A549 (cell line): ENCODE measurements at regions not wholly inside any gene's neighbourhood (a gene's known extent, or its start where the extent isn't known, plus 50 kb on each side); places are given as distances from the start of the nearest gene placed in this dataset.

Source experiments
- ATAC-seq, 2 experiments: fragments of 200-7000 bp in 1 of 2; fragments of >200 bp in 1 of 2; cut with Nextera tagmentation in 1 of 2; cut with Tn5 transposase in 1 of 2; 3 replicates each; pipeline versions ENCODE4 v1.8.0 to v1.9.1; 2018 to 2020; ENCODE audit warnings: mild to moderate bottlenecking in 1 of 2, moderate library complexity in 1 of 2
- CTCF ChIA-PET: fragments of 300-600 bp; sonication (Branson Sonifier 250); formaldehyde crosslinking; extraction: SDS; loops from one replicate; lab custom pipeline; 2021; ENCODE audit warnings: antibody characterized with exemption, inconsistent platforms; lab: Yijun Ruan, JAX
- POLR2A ChIA-PET: fragments of 350-600 bp; formaldehyde crosslinking; extraction: SDS; loops from one replicate; lab custom pipeline; 2021; ENCODE audit warnings: antibody characterized with exemption, inconsistent platforms; lab: Yijun Ruan, JAX
- DNase-seq, 2 experiments: peaks; one replicate each; pipeline versions ENCODE4 v3.0.0 to v3.0.0-alpha.2; 2011 to 2016; ENCODE audit warnings: low read depth in 1 of 2, low spot score in 1 of 2
- FAIRE-seq: peaks from 2 replicates; lab custom pipeline; 2011; peaks lifted over from hg19 to GRCh38; lab: Jason Lieb, UNC
- H3K27ac ChIP-seq, 2 experiments: fragments of >200 bp; sonication (Bioruptor Twin); formaldehyde crosslinking; 3 replicates each; pipeline ENCODE4 v1.5.1; 2016 to 2017
- H3K4me1 ChIP-seq: fragments of >200 bp; sonication (Bioruptor Twin); formaldehyde crosslinking; 3 replicates; pipeline ENCODE4 v1.6.1; 2016
- H3K4me2 ChIP-seq: fragments of >200 bp; sonication (Bioruptor Twin); formaldehyde crosslinking; 3 replicates; pipeline ENCODE4 v1.6.1; 2016
- H3K4me3 ChIP-seq: fragments of >200 bp; sonication (Bioruptor Twin); formaldehyde crosslinking; 3 replicates; pipeline ENCODE4 v1.5.1; 2016
- H3K9me3 ChIP-seq: fragments of >200 bp; sonication (Bioruptor Twin); formaldehyde crosslinking; 3 replicates; pipeline ENCODE4 v1.6.1; 2016
- BCL3 ChIP-seq: fragments of >200 bp; sonication (Bioruptor Twin); formaldehyde crosslinking; IDR thresholded peaks from 3 replicates; pipeline ENCODE4 v1.6.1; 2016
- CEBPB ChIP-seq, 2 experiments: fragments of >200 bp in 1 of 2; sonication (Bioruptor Twin) in 1 of 2; formaldehyde crosslinking in 1 of 2; IDR thresholded peaks; 2 replicates each; pipeline ENCODE4 v1.6.1; 2012 to 2016
- EHF ChIP-seq: fragments of 250-450 bp; sonication (Bioruptor Pico); IDR thresholded peaks from 2 replicates; pipeline ENCODE4 v1.5.0; 2020; ENCODE audit warnings: mild to moderate bottlenecking
- EHMT2 ChIP-seq: fragments of 200-600 bp; sonication (generic); IDR thresholded peaks from 2 replicates; pipeline ENCODE4 v1.6.1; 2016; ENCODE audit warnings: antibody characterized with exemption, low read depth, mild to moderate bottlenecking, moderate library complexity
- ESRRA ChIP-seq: fragments of 150-350 bp; IDR thresholded peaks from 2 replicates; pipeline ENCODE4 v1.6.1; 2014; ENCODE audit warnings: mild to moderate bottlenecking, low read length, borderline replicate concordance
- GATA3 ChIP-seq: IDR thresholded peaks from 2 replicates; pipeline ENCODE4 v1.6.1; 2012; ENCODE audit warnings: borderline replicate concordance
- HDAC2 ChIP-seq: fragments of 200-600 bp; sonication (generic); IDR thresholded peaks from 2 replicates; pipeline ENCODE4 v1.6.1; 2016
- HEYL ChIP-seq: fragments of 250-450 bp; sonication (Bioruptor Pico); IDR thresholded peaks from 2 replicates; pipeline ENCODE4 v1.8.0; 2021; ENCODE audit warnings: mild to moderate bottlenecking, moderate library complexity
- HOXA7 ChIP-seq: fragments of 250-450 bp; sonication (Bioruptor Pico); IDR thresholded peaks from 2 replicates; pipeline ENCODE4 v1.5.0; 2020; ENCODE audit warnings: mild to moderate bottlenecking, moderate library complexity
- HOXB13 ChIP-seq: fragments of 250-450 bp; sonication (Bioruptor Pico); IDR thresholded peaks from 2 replicates; pipeline ENCODE4 v1.5.0; 2020; ENCODE audit warnings: low read depth, mild to moderate bottlenecking, moderate library complexity
- HOXB5 ChIP-seq: fragments of 250-450 bp; sonication (Bioruptor Pico); IDR thresholded peaks from 2 replicates; pipeline ENCODE4 v1.5.0; 2020; ENCODE audit warnings: mild to moderate bottlenecking, moderate library complexity
- JUN ChIP-seq, 2 experiments: fragments of >200 bp; sonication (Bioruptor Twin); formaldehyde crosslinking; IDR thresholded peaks; 2 replicates in 1 of 2; 3 replicates in 1 of 2; pipeline ENCODE4 v1.6.1; 2016 to 2017
- JUNB ChIP-seq: fragments of >200 bp; sonication (Bioruptor Twin); formaldehyde crosslinking; IDR thresholded peaks from 2 replicates; pipeline ENCODE4 v1.6.1; 2016
- KDM1A ChIP-seq: fragments of 200-600 bp; sonication (generic); IDR thresholded peaks from 2 replicates; pipeline ENCODE4 v1.6.1; 2016; ENCODE audit warnings: low read depth, mild to moderate bottlenecking
- MAFK ChIP-seq: fragments of 450-650 bp; IDR thresholded peaks from 2 replicates; pipeline ENCODE4 v1.6.1; 2014; ENCODE audit not compliant: partially characterized antibody
- NFE2L2 ChIP-seq: fragments of 150-350 bp; conservative IDR thresholded peaks from 2 replicates; pipeline ENCODE4 v1.6.1; 2014; ENCODE audit warnings: low read length
- POLR2A ChIP-seq: IDR thresholded peaks from 2 replicates; pipeline ENCODE4 v1.6.1; 2012; ENCODE audit warnings: mild to moderate bottlenecking, low read length
- RAD21 ChIP-seq, 2 experiments: fragments of >200 bp in 1 of 2; sonication (Bioruptor Twin) in 1 of 2; formaldehyde crosslinking in 1 of 2; IDR thresholded peaks in 1 of 2; conservative IDR thresholded peaks in 1 of 2; 2 replicates in 1 of 2; 3 replicates in 1 of 2; pipeline ENCODE4 v1.6.1; 2012 to 2018; ENCODE audit warnings: inconsistent platforms in 1 of 2
- RARB ChIP-seq: fragments of 250-450 bp; sonication (Bioruptor Pico); IDR thresholded peaks from 2 replicates; pipeline ENCODE4 v1.8.0; 2021; ENCODE audit warnings: mild to moderate bottlenecking, moderate library complexity
- RCOR1 ChIP-seq: fragments of 150-350 bp; IDR thresholded peaks from 2 replicates; pipeline ENCODE4 v1.6.1; 2014; ENCODE audit warnings: antibody characterized with exemption, low read length, low read depth
- RFX5 ChIP-seq: fragments of 450-650 bp; IDR thresholded peaks from 2 replicates; pipeline ENCODE4 v1.7.1; 2014; ENCODE audit warnings: antibody characterized with exemption, mild to moderate bottlenecking, moderate library complexity
- RNF2 ChIP-seq: fragments of 200-600 bp; sonication (generic); IDR thresholded peaks from 2 replicates; pipeline ENCODE4 v1.6.1; 2016; ENCODE audit warnings: low read depth, mild to moderate bottlenecking, antibody characterized with exemption, moderate library complexity, borderline replicate concordance
- TFCP2L1 ChIP-seq: fragments of 250-450 bp; sonication (Bioruptor Pico); IDR thresholded peaks from 2 replicates; pipeline ENCODE4 v1.5.0; 2021; ENCODE audit warnings: mild to moderate bottlenecking
- TP53 ChIP-seq: fragments of 250-450 bp; sonication (Bioruptor Pico); IDR thresholded peaks from 2 replicates; pipeline ENCODE4 v1.5.0; 2021; ENCODE audit warnings: mild to moderate bottlenecking, moderate library complexity
- USF2 ChIP-seq: fragments of 450-650 bp; IDR thresholded peaks from 2 replicates; pipeline ENCODE4 v1.6.1; 2014; ENCODE audit warnings: antibody characterized with exemption
- ZC3H11A ChIP-seq: fragments of 450-650 bp; IDR thresholded peaks from 2 replicates; pipeline ENCODE4 v1.6.1; 2014; ENCODE audit warnings: antibody characterized with exemption, mild to moderate bottlenecking
- ZFP36 ChIP-seq: fragments of 450-650 bp; IDR thresholded peaks from 2 replicates; pipeline ENCODE4 v1.6.1; 2014; ENCODE audit warnings: borderline replicate concordance; ENCODE audit not compliant: partially characterized antibody
- ZSCAN20 ChIP-seq: fragments of 250-450 bp; sonication (Bioruptor Pico); IDR thresholded peaks from 2 replicates; pipeline ENCODE4 v1.8.0; 2022; ENCODE audit warnings: mild to moderate bottlenecking, moderate library complexity
- WGBS: methylation state at CpG from one replicate; pipeline ENCODE4 v1.1.6; 2017; ENCODE audit errors: missing lambda C conversion rate; 5-methylcytosine and 5-hydroxymethylcytosine counted together
- TF ChIP-seq, protein P1 (sequence below): fragments of 200-600 bp; sonication (generic); IDR thresholded peaks from 2 replicates; pipeline ENCODE4 v1.6.1; 2016; ENCODE audit warnings: antibody characterized with exemption, mild to moderate bottlenecking, moderate library complexity
- TF ChIP-seq, protein P2 (sequence below): fragments of 250-450 bp; sonication (Bioruptor Pico); IDR thresholded peaks from 2 replicates; pipeline ENCODE4 v1.5.0; 2020; ENCODE audit warnings: low read depth, mild to moderate bottlenecking, moderate library complexity

GRCh38 chr1:91129017-91129416 lies 107.2 kb upstream of the ZNF644 start:
- WGBS, result 0% methylated on average over 1 of the region's 1 CpG
- no peak for DNase-seq
- TF ChIP-seq NFE2L2 (no peak), TFCP2L1 (CRISPR knock-in tag) (no peak), KDM1A (no peak), RAD21 (conservative IDR thresholded peaks at IDR 0.05 in 1 of 2, IDR thresholded peaks at IDR 0.05 in 1 of 2) (no peak), POLR2A (no peak), HOXB13 (CRISPR knock-in tag) (no peak), HDAC2 (no peak), RNF2 (no peak), JUNB (no peak), USF2 (no peak), ESRRA (no peak)
- POLR2A ChIA-PET, result no interaction called here
- no peak for FAIRE-seq
- no peak overlapping the region for H3K4me3 ChIP-seq
- H3K27ac ChIP-seq, result no peak overlapping the region
- ATAC-seq, result no peak
- no peaks in the 10 kb centered on the region for H3K4me1 ChIP-seq
- no peaks in the 10 kb centered on the region for H3K9me3 ChIP-seq
- H3K4me2 ChIP-seq, result no peak overlapping the region
- CTCF ChIA-PET, result no interaction called here

DNA sequence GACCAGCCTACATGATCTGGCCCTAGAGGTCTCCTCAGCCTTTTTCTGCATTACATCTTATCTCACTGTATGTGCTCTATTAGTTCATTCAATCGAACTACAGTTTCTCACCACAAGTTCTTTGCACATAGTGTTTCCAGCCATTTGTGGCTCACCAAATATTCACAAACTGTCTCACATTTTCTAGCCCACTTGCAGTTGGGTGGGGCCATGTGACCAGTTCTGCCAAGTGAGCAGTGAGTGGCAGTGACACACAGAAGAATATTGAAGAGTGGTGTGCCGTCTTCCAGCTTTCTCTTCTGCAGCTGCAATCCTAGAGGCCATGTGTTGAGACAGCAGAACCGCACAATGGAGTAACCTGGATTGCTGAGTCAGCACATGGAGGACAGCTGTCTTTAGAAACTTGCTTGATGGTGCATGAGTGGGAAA lies 103.2 kb upstream of the ZNF644 start:
- ChIA-PET CTCF (no interaction called here), POLR2A (no interaction called here)
- 28% methylated on average over 3 of the region's 3 CpGs for WGBS
- H3K9me3 ChIP-seq, result no peaks in the 10 kb centered on the region
- H3K27ac ChIP-seq, result no peak overlapping the region
- no peak for FAIRE-seq
- no peak overlapping the region for H3K4me3 ChIP-seq
- H3K4me2 ChIP-seq, result no peak overlapping the region
- DNase-seq, result no peak
- no peaks in the 10 kb centered on the region for H3K4me1 ChIP-seq
- ATAC-seq, result no peak
- TF ChIP-seq, protein P1, sequence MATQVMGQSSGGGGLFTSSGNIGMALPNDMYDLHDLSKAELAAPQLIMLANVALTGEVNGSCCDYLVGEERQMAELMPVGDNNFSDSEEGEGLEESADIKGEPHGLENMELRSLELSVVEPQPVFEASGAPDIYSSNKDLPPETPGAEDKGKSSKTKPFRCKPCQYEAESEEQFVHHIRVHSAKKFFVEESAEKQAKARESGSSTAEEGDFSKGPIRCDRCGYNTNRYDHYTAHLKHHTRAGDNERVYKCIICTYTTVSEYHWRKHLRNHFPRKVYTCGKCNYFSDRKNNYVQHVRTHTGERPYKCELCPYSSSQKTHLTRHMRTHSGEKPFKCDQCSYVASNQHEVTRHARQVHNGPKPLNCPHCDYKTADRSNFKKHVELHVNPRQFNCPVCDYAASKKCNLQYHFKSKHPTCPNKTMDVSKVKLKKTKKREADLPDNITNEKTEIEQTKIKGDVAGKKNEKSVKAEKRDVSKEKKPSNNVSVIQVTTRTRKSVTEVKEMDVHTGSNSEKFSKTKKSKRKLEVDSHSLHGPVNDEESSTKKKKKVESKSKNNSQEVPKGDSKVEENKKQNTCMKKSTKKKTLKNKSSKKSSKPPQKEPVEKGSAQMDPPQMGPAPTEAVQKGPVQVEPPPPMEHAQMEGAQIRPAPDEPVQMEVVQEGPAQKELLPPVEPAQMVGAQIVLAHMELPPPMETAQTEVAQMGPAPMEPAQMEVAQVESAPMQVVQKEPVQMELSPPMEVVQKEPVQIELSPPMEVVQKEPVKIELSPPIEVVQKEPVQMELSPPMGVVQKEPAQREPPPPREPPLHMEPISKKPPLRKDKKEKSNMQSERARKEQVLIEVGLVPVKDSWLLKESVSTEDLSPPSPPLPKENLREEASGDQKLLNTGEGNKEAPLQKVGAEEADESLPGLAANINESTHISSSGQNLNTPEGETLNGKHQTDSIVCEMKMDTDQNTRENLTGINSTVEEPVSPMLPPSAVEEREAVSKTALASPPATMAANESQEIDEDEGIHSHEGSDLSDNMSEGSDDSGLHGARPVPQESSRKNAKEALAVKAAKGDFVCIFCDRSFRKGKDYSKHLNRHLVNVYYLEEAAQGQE, result no peak
- no peak for TF ChIP-seq POLR2A
- no peak for TF ChIP-seq ZFP36
- TF ChIP-seq ZC3H11A, result no peak
- peak; percentile 94 for TF ChIP-seq MAFK
- TF ChIP-seq RARB (CRISPR knock-in tag), result no peak
- TF ChIP-seq NFE2L2, result no peak

- FAIRE-seq, result no peak
- CTCF ChIA-PET, result no interaction called here
- TF ChIP-seq BCL3 (no peak), HOXB5 (no peak), EHMT2 (no peak), RFX5 (no peak), GATA3 (no peak), ZSCAN20 (no peak), HEYL (CRISPR knock-in tag) (no peak), HOXB13 (CRISPR knock-in tag) (no peak), CEBPB (IDR thresholded peaks at IDR 0.05) (no peak), EHF (CRISPR knock-in tag) (no peak), RCOR1 (no peak), JUN (IDR thresholded peaks at IDR 0.05) (no peak), HOXA7 (CRISPR knock-in tag) (no peak), TP53 (CRISPR knock-in tag) (no peak)
- TF ChIP-seq, protein P2, sequence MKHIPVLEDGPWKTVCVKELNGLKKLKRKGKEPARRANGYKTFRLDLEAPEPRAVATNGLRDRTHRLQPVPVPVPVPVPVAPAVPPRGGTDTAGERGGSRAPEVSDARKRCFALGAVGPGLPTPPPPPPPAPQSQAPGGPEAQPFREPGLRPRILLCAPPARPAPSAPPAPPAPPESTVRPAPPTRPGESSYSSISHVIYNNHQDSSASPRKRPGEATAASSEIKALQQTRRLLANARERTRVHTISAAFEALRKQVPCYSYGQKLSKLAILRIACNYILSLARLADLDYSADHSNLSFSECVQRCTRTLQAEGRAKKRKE (CRISPR knock-in tag), result no peak
Measured at GRCh38 chr1:91124290-91124985, 102.6 kb upstream of the ZNF644 start.

More at GRCh38 chr1:91124290-91124985, 102.6 kb upstream of the ZNF644 start:
- ATAC-seq (no peak), DNase-seq (no peak)
- no peak overlapping the region for H3K27ac ChIP-seq
- POLR2A ChIA-PET, result no interaction called here
- no peaks in the 10 kb centered on the region for H3K4me1 ChIP-seq
- no peak overlapping the region for H3K4me3 ChIP-seq
- no peak overlapping the region for H3K4me2 ChIP-seq
- WGBS, result 73% methylated on average over 6 of the region's 6 CpGs
- H3K9me3 ChIP-seq, result no peaks in the 10 kb centered on the region
